GM23338 (cell line): ENCODE measurements at regions not wholly inside any gene's neighbourhood (a gene's known extent, or its start where the extent isn't known, plus 50 kb on each side); places are given as distances from the start of the nearest gene placed in this dataset.

Experiments used
- ATAC-seq: fragments of 200-7000 bp; cut with Tn5 transposase; 3 replicates; pipeline ENCODE4 v1.9.1; 2020
- DNase-seq: peaks from one replicate; pipeline ENCODE4 v3.0.0-alpha.2; 2015; ENCODE audit warnings: low spot score
- H2AFZ ChIP-seq: fragments of 200-600 bp; sonication (generic); 2 replicates; pipeline ENCODE4 v1.8.0; 2016; ENCODE audit warnings: antibody characterized with exemption, mild to moderate bottlenecking, moderate library complexity
- H3F3A ChIP-seq: fragments of 200-600 bp; sonication (generic); replicated peaks from 2 replicates; pipeline ENCODE4 v1.8.0; 2017; ENCODE audit warnings: antibody characterized with exemption, mixed run types, low read depth
- H3K27ac ChIP-seq: fragments of 200-600 bp; sonication (generic); 2 replicates; pipeline ENCODE4 v1.6.1; 2016; ENCODE audit warnings: low read depth
- H3K27me3 ChIP-seq: fragments of 200-600 bp; sonication (generic); 2 replicates; pipeline ENCODE4 v1.8.0; 2016; ENCODE audit warnings: mild to moderate bottlenecking, mixed run types, moderate library complexity; ENCODE audit not compliant: insufficient read depth
- H3K36me3 ChIP-seq: fragments of 200-600 bp; sonication (generic); 2 replicates; pipeline ENCODE4 v1.8.0; 2016; ENCODE audit warnings: mild to moderate bottlenecking; ENCODE audit not compliant: insufficient read depth
- H3K4me1 ChIP-seq: fragments of 200-600 bp; sonication (generic); 2 replicates; pipeline ENCODE4 v1.8.0; 2016; ENCODE audit warnings: mild to moderate bottlenecking, moderate library complexity; ENCODE audit not compliant: insufficient read depth
- H3K4me2 ChIP-seq: fragments of 200-600 bp; sonication (generic); 2 replicates; pipeline ENCODE4 v1.7.1; 2017; ENCODE audit warnings: mixed run types
- H3K4me3 ChIP-seq: fragments of 200-600 bp; sonication (generic); 2 replicates; pipeline ENCODE4 v1.6.1; 2016; ENCODE audit warnings: mixed run types
- H3K79me2 ChIP-seq: fragments of 200-600 bp; sonication (generic); replicated peaks from 2 replicates; pipeline ENCODE4 v1.8.0; 2017; ENCODE audit warnings: mild to moderate bottlenecking; ENCODE audit not compliant: insufficient read depth
- H3K9me2 ChIP-seq: fragments of 200-600 bp; sonication (generic); 2 replicates; pipeline ENCODE4 v1.8.0; 2017; ENCODE audit not compliant: insufficient read depth
- H4K20me1 ChIP-seq: fragments of 200-600 bp; sonication (generic); replicated peaks from 2 replicates; pipeline ENCODE4 v1.8.0; 2017; ENCODE audit warnings: mild to moderate bottlenecking; ENCODE audit not compliant: insufficient read depth
- H3K27ac Mint-ChIP-seq: 2 replicates; pipeline ENCODE4 v1.8.0; 2020; ENCODE audit warnings: inconsistent platforms, mild to moderate bottlenecking, moderate library complexity, mixed read lengths
- H3K27me3 Mint-ChIP-seq: 3 replicates; pipeline ENCODE4 v1.8.0; 2022; ENCODE audit warnings: low read depth, mild to moderate bottlenecking, moderate library complexity, mixed read lengths, inconsistent platforms; ENCODE audit not compliant: insufficient read depth, poor library complexity
- H3K36me3 Mint-ChIP-seq: 3 replicates; pipeline ENCODE4 v1.8.0; 2021; ENCODE audit warnings: low read depth, mild to moderate bottlenecking, inconsistent platforms, moderate library complexity, mixed read lengths
- H3K4me1 Mint-ChIP-seq: 3 replicates; pipeline ENCODE4 v1.8.0; 2020; ENCODE audit warnings: mild to moderate bottlenecking, inconsistent platforms, mixed read lengths
- H3K4me3 Mint-ChIP-seq: 3 replicates; pipeline ENCODE4 v1.8.0; 2021; ENCODE audit warnings: moderate library complexity, mild to moderate bottlenecking, inconsistent platforms, mixed read lengths
- H3K9me3 Mint-ChIP-seq: 3 replicates; pipeline ENCODE4 v1.8.0; 2020; ENCODE audit warnings: moderate library complexity, mild to moderate bottlenecking, inconsistent platforms, mixed read lengths
- CREB1 ChIP-seq: fragments of 250-450 bp; sonication (Bioruptor Pico); IDR thresholded peaks from 2 replicates; pipeline ENCODE4 v1.5.0; 2020; ENCODE audit warnings: low read depth, mild to moderate bottlenecking, moderate library complexity
- ETS1 ChIP-seq: IDR thresholded peaks from 2 replicates; pipeline ENCODE4 v1.6.1; 2016; ENCODE audit warnings: antibody characterized with exemption
- EZH2 ChIP-seq: fragments of 200-600 bp; sonication (generic); IDR thresholded peaks from one replicate; pipeline ENCODE4 v1.8.0; 2017; ENCODE audit warnings: antibody characterized with exemption, mild to moderate bottlenecking, low read depth; ENCODE audit not compliant: unreplicated experiment
- EZH2phosphoT487 ChIP-seq: fragments of 200-600 bp; sonication (generic); IDR thresholded peaks from one replicate; pipeline ENCODE4 v1.8.1; 2018; ENCODE audit warnings: antibody characterized with exemption; ENCODE audit not compliant: unreplicated experiment
- JUNB ChIP-seq: IDR thresholded peaks from one replicate; pipeline ENCODE4 v1.6.1; 2016; ENCODE audit warnings: antibody characterized with exemption; ENCODE audit not compliant: unreplicated experiment
- NANOG ChIP-seq: IDR thresholded peaks from 2 replicates; pipeline ENCODE4 v1.6.1; 2016; ENCODE audit warnings: antibody characterized with exemption, borderline replicate concordance
- POLR2AphosphoS5 ChIP-seq: IDR thresholded peaks from 2 replicates; pipeline ENCODE4 v1.6.1; 2016; ENCODE audit warnings: antibody characterized with exemption, low read depth
- REST ChIP-seq: IDR thresholded peaks from one replicate; pipeline ENCODE4 v1.6.1; 2018; ENCODE audit warnings: antibody characterized with exemption; ENCODE audit not compliant: unreplicated experiment
- ZNF114 ChIP-seq: fragments of 250-450 bp; sonication (Bioruptor Pico); IDR thresholded peaks from 2 replicates; pipeline ENCODE4 v1.5.0; 2020; ENCODE audit warnings: mild to moderate bottlenecking, moderate library complexity

- no peak for TF ChIP-seq REST
- no peak for TF ChIP-seq EZH2
- TF ChIP-seq POLR2AphosphoS5 = no peak
- TF ChIP-seq ZNF114 (CRISPR knock-in tag) = no peak
- no peak for TF ChIP-seq ETS1
- no peak for TF ChIP-seq JUNB
Measured at GRCh38 chr9:115385383-115386122, 267.6 kb upstream of the TNC start (continued).

- peaks cover 3% of the 10 kb centered on the region for H3K27me3 Mint-ChIP-seq
- H3K27ac ChIP-seq = no peak overlapping the region
- TF ChIP-seq CREB1 (CRISPR knock-in tag) (no peak), REST (no peak), NANOG (no peak), ETS1 (no peak), JUNB (no peak), EZH2phosphoT487 (no peak)
Measured at GRCh38 chr9:115386963-115387770, 269.2 kb upstream of the TNC start.

More at GRCh38 chr9:115386963-115387770, 269.2 kb upstream of the TNC start:
- H3K36me3 ChIP-seq = peaks cover 5% of the 10 kb centered on the region; the same call in 1 of the 2 replicates
- H3K4me3 ChIP-seq = no peak overlapping the region
- Mint-ChIP-seq H3K4me3 (no peak overlapping the region), H3K4me1 (no peaks in the 10 kb centered on the region), H3K9me3 (peaks cover 31% of the 10 kb centered on the region), H3K27ac (no peak overlapping the region), H3K36me3 (peaks cover 14% of the 10 kb centered on the region)
- H3K79me2 ChIP-seq = no peaks in the 10 kb centered on the region
- H2AFZ ChIP-seq = no peak overlapping the region
- no peaks in the 10 kb centered on the region for H3K27me3 ChIP-seq
- ATAC-seq = no peak
- H3K4me1 ChIP-seq = no peaks in the 10 kb centered on the region; the same call in 1 of the 2 replicates
- no peaks in the 10 kb centered on the region for H3F3A ChIP-seq
- H3K4me2 ChIP-seq = no peak overlapping the region
- DNase-seq = no peak
- no peaks in the 10 kb centered on the region; the same call in 1 of the 2 replicates for H3K9me2 ChIP-seq
- no peaks in the 10 kb centered on the region for H4K20me1 ChIP-seq
